ENCODE measurements at regions not wholly inside any gene's neighbourhood (a gene's known extent, or its start where the extent isn't known, plus 50 kb on each side); places are given as distances from the start of the nearest gene placed in this dataset.
"Not testable (repeated sequence)": the region's sequence is repeated elsewhere in the genome, so short reads cannot be mapped to it uniquely, and the experiment has no call there.

DNA sequence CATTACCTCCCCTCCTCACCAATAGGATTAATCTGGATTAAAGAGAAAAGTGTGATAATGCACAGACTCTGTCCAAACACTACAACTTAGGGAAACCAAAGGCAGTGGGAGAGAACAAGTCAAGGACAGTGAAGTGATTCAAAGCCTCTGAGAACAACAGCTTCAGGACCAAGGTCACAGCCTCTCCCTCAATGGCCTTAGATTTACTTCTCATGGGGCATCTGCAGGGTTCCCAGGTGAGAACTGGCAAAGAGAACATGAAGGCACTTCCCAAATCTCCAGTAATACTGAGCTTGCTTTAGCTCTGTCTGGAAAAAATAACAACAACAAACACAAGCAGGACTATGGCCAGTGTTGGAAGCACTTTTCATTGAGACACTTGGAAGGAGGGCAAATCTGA lies 99.8 kb upstream of the GOLGA6L22 start:
- not testable (repeated sequence) for DNase-seq

DNA sequence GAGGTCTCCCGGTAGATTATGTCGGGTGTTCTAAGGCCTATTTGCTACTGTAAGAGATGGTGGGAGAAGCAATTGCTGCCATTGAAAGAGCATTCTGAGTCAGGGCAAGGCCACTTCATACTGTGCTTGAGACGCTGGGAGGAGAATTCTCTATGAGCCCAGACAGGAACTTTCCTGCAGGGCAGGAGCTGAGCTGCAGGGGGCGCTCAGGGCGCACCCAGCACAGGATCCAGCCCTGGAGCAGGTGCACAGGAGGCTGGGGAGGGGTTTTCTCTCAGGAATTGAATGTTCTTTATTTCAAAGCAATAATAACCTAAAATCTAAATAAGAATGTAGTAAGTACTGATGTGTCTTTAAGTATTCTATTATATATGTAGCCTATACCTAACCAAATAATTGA lies 99.1 kb upstream of the GOLGA6L22 start:
- DNase-seq = peak in 1 of 2 donors; percentile 1

DNA sequence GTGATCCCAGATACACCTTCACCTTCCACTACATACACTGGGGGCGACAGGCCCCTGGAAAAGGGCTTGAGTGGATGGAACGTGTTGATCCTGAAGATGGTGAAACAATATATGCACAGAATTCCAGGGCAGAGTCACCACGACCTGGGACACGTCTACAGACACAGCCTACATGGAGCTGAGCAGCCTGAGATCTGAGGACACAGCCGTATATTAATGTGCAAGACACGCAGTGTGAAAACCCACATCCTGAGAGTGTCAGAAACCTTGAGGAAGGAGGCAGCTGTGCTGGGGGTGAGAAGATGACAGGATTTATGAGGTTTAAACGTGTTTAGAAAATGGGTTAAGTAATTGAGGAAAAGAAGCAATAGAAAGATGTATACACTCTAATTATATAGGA lies 98.0 kb upstream of the GOLGA6L22 start:
- DNase-seq = not testable (repeated sequence)

GRCh38 chr15:22362502-22362901 lies 96.2 kb upstream of the GOLGA6L22 start:
- not testable (repeated sequence) for DNase-seq

DNA sequence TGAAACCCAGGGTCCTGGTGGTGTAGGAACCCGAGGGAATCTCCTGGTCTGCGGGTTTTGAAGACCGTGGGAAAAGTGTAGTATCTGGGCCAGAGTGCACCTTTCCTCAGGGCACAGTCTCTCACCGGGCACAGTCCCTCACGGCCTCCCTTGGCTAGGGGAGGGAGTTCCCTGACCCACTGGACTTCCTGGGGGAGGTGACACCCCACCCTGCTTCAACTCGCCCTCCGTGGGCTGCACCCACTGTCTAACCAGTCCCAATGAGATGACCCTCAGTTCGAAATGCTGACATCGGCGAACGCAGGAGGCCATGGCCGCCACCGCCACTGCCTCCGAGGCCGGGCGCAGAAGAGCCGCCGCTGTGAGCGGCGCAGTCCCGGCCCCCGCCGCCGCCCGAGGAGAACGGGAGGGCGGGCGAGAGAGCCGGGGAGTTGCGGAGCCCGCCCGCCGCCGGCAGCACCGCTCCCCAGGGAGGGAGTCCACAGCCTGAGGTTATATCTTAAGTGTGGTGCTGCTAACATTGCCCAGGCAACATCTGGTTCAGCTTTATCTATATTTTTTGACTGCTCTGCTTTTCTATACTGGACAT lies 87.4 kb upstream of the GOLGA6L22 start:
- DNase-seq = not testable (repeated sequence)

DNA sequence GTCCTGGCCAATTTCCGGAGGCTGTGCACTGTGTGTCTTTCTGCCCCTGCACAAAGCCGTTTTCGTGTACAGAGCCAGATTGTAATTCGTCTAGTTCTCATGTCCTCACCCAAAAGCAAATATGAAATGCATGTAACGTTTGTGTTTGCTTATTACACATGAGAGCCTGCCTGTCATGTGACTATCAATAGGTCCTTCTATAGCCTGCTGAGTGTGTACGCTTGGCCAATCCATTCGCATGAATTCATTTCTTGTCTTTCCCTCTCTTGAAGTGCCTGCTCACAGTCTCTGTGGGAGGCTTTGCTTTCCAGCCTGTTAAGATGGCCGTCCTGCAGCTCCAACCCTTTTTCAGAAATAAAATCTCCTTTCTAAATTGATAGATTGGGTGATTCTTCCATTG lies 84.2 kb upstream of the GOLGA6L22 start:
- not testable (repeated sequence) for DNase-seq

DNA sequence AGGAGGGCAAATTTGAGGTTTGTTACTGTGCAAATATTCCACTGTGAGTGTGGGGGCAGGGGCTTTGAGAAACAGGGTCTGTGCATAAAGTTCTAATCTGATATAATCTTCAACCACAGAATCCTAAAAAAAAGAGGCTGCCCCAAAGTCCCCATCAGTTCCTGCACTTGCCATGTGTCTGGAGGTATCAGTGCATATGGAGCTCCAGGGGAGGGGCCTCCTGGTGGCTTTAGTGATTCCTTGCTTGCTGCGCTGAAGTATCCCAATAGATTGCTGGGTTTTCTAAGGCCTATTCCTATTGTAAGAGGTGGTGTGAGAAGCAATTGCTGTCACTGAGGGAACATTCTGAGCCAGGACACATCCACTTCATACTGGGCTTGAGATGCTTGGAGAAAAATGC lies 82.9 kb upstream of the GOLGA6L22 start:
- DNase-seq = not testable (repeated sequence)

GRCh38 chr15:22377859-22378258 lies 80.8 kb upstream of the GOLGA6L22 start:
- not testable (repeated sequence) for DNase-seq

DNA sequence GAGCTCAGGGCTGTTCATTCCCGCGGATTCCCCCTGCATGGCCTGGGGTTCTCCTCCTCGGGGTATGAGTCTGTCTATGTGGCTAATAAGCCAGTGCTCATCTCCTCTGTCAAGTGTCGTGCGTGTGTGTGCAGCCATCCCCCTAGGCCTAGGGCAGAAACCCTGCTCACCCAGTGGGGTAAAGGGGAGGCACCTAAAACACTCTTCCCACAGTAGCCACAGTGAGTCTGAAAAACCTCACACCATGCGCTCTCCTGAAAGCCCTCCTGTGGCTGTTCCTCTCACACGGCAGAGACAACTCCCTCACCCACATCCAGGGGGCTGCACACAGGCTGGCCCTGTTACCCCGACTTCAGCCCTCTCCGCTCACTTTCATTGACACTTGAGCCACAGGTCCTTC lies 71.0 kb upstream of the GOLGA6L22 start:
- DNase-seq = not testable (repeated sequence)

DNA sequence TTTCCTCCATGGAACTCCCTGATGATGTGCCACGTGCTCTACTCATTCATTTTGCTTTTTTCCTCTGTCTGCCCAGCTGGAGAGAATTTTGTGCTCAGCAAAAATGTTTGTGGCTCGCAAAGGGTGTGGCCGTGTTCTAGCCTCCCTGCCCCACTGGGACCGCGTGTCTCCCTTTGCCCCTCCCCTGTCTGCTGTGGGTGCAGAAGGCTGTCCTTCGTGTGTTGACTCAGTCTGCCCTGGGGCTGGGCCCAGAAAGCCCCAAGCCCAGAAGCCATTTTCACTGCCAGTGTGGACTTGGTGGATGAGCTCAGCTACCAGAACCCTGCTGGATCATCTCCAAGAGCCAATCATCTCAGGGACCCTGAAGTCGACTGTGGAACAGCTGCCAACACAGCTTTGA lies 70.3 kb upstream of the GOLGA6L22 start:
- DNase-seq = not testable (repeated sequence)

DNA sequence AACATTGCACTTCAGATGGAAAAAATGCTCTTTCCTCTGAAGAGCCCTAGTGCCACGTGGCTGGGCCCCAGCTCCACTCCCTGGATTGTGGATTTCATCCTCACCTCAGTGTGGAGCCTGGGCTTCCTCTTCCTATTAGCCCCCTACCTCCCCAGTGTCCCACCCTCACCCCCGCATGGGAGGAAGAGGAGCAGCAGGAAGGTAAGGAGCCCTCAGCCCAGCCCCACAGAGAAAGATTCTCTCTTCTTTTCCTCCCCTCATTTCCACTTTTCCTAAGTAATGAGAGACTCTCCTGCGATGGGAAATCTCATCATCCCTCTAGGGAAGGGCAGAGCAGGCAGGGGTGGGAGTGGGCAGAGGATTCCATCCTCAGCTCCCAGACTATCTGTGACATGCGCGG lies 57.5 kb upstream of the GOLGA6L22 start:
- DNase-seq = not testable (repeated sequence)

DNA sequence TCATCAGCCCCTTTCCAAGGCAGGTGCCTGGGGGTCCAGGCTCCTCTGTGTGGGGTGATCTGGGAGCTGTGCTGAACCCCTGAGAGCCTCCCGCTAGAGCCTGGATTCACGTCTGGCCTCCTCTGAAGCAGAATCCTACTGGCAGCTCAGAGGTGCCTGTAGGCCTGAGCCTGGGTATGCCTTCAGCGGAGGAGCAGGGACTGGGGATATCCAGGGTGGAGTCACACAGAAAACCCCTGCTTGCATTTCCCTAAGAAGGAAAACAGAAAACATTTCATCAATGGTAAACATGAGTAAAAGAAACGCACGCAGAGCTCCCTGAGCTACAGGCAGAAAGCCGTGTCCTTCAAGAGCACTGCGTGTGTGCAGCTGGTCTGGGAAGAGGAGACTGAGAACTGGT lies 57.0 kb upstream of the GOLGA6L22 start:
- DNase-seq = not testable (repeated sequence)

DNA sequence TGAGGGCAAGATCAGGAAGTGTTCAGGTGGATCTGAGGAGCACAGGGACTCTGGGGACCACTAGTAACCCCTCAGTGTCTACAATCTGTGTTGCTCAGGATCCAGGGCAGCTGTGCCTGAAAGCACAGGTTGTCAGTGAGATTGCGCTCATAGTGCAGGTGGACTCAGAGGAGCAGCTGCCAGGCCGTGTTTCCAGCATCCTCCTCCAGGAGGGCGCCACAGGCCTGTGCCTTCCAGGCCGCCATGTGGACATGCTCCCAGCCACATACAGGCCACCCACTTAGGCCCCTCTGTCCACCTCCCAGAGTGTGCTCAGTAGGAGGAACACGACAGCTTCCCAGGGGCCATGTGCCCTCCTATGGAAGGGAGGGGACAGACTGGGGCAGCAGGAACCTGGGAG lies 52.9 kb upstream of the GOLGA6L22 start:
- not testable (repeated sequence) for DNase-seq
